Ramos (cell line): ENCODE measurements at regions not wholly inside any gene's neighbourhood (a gene's known extent, or its start where the extent isn't known, plus 50 kb on each side); places are given as distances from the start of the nearest gene placed in this dataset.

Experiments
- in situ Hi-C: fragments of 300-500 bp; cut with MboI; formaldehyde crosslinking; loops from one replicate; pipeline ENCODE4 v1.14.3; 2022; ENCODE audit warnings: low sequenced_read_pairs; ENCODE audit not compliant: unreplicated experiment

- in situ Hi-C loops = no loop called here
Measured at GRCh38 chr2:7813541-7814292, 868.1 kb upstream of the ID2 start.

GRCh38 chr2:7815726-7816125, 866.1 kb upstream of the ID2 start:
- in situ Hi-C loops = no loop called here

- in situ Hi-C loops = no loop called here
Measured at GRCh38 chr2:7816233-7816632, 865.6 kb upstream of the ID2 start.

- in situ Hi-C loops = no loop called here
Measured at GRCh38 chr2:7816944-7817343, 864.9 kb upstream of the ID2 start.

- in situ Hi-C loops = no loop called here
Measured at GRCh38 chr2:7819316-7819715, 862.5 kb upstream of the ID2 start.

- in situ Hi-C loops = no loop called here
Measured at GRCh38 chr2:7819850-7820249, 862.0 kb upstream of the ID2 start.

- in situ Hi-C loops = no loop called here
Measured at GRCh38 chr2:7824211-7824610, 857.6 kb upstream of the ID2 start.

- in situ Hi-C loops = no loop called here
Measured at GRCh38 chr2:7825591-7826312, 856.1 kb upstream of the ID2 start.

- in situ Hi-C loops = no loop called here
Measured at GRCh38 chr2:7826656-7827055, 855.2 kb upstream of the ID2 start.

- in situ Hi-C loops = no loop called here
Measured at GRCh38 chr2:7829241-7829640, 852.6 kb upstream of the ID2 start.

- in situ Hi-C loops = no loop called here
Measured at GRCh38 chr2:7830616-7831015, 851.2 kb upstream of the ID2 start.

GRCh38 chr2:7835151-7835550, 846.7 kb upstream of the ID2 start:
- in situ Hi-C loops = no loop called here

- in situ Hi-C loops = no loop called here
Measured at GRCh38 chr2:7835693-7836680, 845.9 kb upstream of the ID2 start.

- in situ Hi-C loops = no loop called here
Measured at GRCh38 chr2:7837237-7837760, 844.6 kb upstream of the ID2 start.

- in situ Hi-C loops = no loop called here
Measured at GRCh38 chr2:7838669-7839068, 843.2 kb upstream of the ID2 start.

- in situ Hi-C loops = no loop called here
Measured at GRCh38 chr2:7840651-7841380, 841.0 kb upstream of the ID2 start.

GRCh38 chr2:7841751-7842150, 840.1 kb upstream of the ID2 start:
- in situ Hi-C loops = no loop called here

GRCh38 chr2:7844414-7844965, 837.4 kb upstream of the ID2 start:
- in situ Hi-C loops = no loop called here

- in situ Hi-C loops = no loop called here
Measured at GRCh38 chr2:7845332-7845731, 836.5 kb upstream of the ID2 start.

- in situ Hi-C loops = no loop called here
Measured at GRCh38 chr2:7846607-7847006, 835.2 kb upstream of the ID2 start.
